GM18909 (cell line): ENCODE measurements at regions not wholly inside any gene's neighbourhood (a gene's known extent, or its start where the extent isn't known, plus 50 kb on each side); places are given as distances from the start of the nearest gene placed in this dataset.

Experiments
- ATAC-seq: cut with Tn5 transposase; IDR thresholded peaks from one replicate; pipeline ENCODE4 v1.9.1; 2021; ENCODE audit warnings: mild to moderate bottlenecking; ENCODE audit not compliant: unreplicated experiment, poor library complexity

DNA sequence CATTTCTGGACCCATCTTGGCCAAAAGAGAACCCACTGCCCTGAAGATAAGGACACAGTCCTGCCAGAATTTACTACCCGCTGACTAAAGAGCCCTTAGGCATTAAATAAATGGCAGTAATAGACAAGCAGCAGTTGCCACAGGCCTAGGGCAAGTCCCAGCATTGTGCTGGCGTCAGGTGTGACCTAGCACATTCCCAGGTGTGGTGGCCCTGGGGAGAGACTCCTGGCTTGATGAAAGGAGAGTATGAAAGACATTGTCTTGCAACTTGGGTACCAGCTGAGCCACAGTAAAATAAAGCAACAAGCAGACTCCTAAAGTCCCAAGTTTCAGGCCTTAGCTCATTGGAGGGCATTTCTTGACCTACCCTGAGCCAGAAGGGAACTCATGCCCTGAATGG is 715.7 kb upstream of the SORCS1 start:
- no peak for ATAC-seq

GRCh38 chr10:107873007-107873406 is 708.5 kb upstream of the SORCS1 start:
- no peak for ATAC-seq

GRCh38 chr10:107865691-107866090 is 701.2 kb upstream of the SORCS1 start:
- ATAC-seq: no peak

DNA sequence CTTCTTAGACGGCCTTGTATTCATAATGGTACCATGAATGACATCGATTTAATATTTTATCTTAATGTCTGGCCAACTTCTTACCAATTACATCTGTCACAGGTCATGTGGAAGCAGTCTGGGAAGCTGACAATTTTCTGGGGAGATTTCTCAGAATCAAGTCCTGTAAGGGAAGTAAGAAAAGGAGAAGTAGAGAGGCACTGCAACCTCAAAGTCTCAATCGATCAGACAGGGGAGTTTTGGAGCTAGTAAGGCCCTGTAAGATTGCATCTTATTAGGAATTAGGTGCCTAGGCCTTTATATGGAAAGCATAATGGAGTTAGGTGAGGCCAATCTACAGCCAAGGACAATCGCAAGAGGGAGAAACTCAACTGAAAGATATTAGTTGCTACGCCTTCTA is 694.6 kb upstream of the SORCS1 start:
- ATAC-seq: no peak

- no peak for ATAC-seq
Observed at GRCh38 chr10:107856047-107856315, 691.5 kb upstream of the SORCS1 start.

GRCh38 chr10:107855301-107856046 is 691.0 kb upstream of the SORCS1 start:
- no peak for ATAC-seq

DNA sequence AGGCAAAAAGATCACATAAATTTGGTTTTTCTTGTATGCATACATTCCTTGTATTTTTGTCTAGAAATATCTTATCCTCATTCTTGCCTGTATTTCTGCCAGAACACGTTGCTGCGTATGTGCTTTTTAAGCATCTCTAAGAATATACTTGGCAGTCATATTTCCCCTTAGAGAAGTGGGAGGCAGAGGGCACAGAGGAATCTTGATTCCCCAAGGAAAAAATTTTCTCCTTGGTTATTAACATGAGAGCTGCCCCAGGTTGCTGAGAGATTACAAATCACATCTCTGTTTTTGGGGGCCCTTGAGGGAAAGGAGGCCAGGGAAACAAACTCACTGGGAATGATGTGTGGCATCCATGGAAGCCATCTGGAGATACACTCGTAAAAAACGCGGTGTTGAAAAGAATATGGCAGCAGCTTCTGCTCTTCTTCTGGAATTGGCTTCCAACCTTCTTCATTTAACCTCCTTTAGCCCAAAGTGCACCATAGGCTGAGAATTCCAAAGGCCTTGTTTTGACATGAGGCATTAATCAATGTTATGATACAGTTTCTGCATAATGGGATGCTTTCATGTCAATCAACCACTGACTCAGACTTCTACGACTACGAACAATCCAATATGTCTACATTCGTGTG is 684.3 kb upstream of the SORCS1 start:
- no peak for ATAC-seq

DNA sequence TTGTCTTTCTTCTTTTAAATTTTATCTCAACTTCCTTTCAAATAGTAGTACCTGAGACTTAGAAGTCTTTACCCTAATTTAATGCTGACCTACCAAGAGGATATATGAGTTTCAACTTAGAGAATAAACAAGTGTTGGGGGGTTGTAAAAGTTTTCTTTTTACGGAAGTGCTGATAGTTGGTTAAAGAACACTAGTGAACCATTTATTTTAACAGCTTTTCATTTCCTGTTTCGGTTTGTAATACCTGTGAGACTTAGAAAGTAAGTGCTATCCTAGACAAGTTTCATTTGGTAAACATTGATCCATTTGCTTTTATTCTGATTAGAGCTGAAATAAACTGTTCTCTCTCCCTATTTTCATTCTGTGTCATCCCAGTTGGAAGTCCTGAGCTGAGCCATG is 683.1 kb upstream of the SORCS1 start:
- peak; percentile 80 for ATAC-seq

- no peak for ATAC-seq
Observed at GRCh38 chr10:107834706-107835105, 670.2 kb upstream of the SORCS1 start.

DNA sequence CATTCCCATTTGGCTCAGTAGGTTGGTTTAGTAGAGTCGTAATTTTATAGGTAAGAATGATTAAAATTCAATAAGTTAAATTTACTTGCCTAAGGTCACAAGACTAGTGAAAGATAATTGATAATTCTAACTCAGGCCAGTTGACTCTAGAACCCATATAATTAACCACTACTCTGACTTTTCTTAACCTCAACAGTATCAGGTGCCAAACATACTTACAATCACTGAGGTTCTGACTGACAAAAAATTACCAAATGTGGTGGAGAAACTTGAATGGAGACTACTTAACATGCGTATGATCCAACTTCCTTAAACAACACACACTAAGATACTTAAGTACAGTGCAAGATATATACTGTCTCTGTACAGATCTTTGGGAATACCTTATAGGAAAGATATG is 667.3 kb upstream of the SORCS1 start:
- ATAC-seq: no peak

DNA sequence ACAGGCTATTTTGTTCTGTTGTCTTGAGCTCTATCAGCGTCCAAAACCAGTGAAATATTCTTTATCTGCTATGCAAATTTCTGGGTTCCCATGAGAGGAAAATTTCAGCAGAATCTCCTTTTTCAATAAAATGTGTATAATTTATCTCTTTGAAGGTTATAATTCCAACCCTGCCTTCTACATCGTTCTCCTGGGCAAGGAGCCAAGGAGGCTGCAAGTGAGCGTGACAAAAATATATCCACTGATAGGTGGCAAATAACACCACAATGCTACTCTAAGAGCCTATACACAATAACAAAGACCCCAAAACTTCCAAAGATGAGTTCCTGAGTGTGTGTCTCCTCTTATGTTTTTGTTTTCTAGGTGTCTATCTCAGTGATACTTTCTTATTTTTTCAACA is 664.7 kb upstream of the SORCS1 start:
- ATAC-seq: no peak

- no peak for ATAC-seq
Observed at GRCh38 chr10:107826171-107826570, 661.7 kb upstream of the SORCS1 start.

GRCh38 chr10:107814865-107815487 is 650.5 kb upstream of the SORCS1 start:
- ATAC-seq: no peak

DNA sequence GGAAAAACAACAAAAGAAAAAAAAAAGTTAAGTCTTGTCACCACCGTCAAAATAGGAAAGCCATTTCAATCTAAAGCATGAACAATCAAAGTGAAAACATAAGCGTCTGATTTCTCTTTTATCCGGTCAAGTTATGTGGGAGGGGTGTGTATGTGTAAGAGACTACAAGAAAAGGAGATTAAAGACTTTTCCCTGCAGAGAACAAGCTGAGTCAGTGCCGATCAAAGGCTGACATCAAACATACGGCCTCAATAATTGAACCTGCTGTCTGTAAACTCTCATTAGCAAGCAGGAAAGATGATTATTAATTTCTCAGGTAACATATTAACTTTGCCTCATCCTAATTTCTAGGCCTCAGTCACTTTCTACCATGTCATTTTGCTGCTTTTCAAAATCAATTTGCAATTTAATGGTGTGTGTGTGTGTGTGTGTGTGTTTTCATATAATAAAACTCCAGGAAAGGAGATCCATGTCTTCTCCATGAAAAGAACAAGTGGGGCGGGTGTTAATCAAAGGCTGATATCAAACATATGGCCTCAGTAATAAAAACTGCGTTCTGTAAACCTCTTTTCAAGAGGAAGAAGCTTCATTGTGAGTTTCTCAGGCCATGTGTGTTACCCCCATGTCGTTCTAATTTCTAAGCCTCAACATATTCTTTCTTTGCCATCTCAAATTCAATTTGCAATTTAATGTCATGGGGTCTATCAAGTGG is 649.1 kb upstream of the SORCS1 start:
- no peak for ATAC-seq

GRCh38 chr10:107809889-107810288 is 645.4 kb upstream of the SORCS1 start:
- ATAC-seq: no peak

GRCh38 chr10:107807836-107808235 is 643.3 kb upstream of the SORCS1 start:
- no peak for ATAC-seq

- no peak for ATAC-seq
Observed at GRCh38 chr10:107806026-107806425, 641.5 kb upstream of the SORCS1 start.

DNA sequence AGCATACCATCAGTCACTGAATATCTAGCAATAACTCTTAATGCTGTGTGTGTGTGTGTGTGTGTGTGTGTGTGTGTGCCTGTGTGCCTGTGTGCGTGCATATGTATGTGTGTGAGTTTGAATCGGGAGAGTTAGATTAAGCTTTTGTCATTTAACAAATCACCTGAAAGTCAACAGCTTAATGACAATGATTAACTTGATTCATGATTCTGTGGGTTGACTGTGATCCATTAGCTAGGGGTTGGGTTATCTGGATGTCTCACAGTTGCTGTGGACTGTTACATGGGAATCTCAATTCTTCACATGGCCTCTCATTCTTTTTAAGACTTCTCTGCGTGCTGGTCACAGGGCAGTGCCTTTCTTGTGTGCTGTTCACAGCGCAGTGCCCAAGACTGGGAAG is 639.0 kb upstream of the SORCS1 start:
- ATAC-seq: no peak

GRCh38 chr10:107800061-107800460 is 635.6 kb upstream of the SORCS1 start:
- no peak for ATAC-seq

- no peak for ATAC-seq
Observed at GRCh38 chr10:107790271-107790670, 625.8 kb upstream of the SORCS1 start.

DNA sequence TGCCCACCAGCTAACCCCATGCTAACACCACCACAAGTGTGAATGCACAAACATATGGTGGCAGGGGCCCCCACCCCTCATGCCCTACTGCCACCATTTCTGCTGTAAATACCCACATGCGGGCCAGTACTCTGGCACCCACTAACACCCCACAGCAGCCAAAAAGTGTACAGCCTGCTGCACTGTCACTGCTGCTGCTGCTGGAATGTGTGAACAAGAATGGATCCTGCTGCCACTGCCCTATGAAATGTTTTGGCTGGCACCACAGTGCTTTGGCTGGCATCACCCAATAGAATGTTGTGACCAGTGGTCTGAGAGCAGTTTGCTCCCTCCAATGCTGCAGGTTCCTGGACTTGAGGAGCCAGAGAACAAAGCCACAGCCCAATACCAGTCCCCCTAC is 606.6 kb upstream of the SORCS1 start:
- ATAC-seq: no peak
